GM19455 (cell line): ENCODE measurements at regions not wholly inside any gene's neighbourhood (a gene's known extent, or its start where the extent isn't known, plus 50 kb on each side); places are given as distances from the start of the nearest gene placed in this dataset.

Experiments
- ATAC-seq: cut with Tn5 transposase; IDR thresholded peaks from one replicate; pipeline ENCODE4 v1.9.1; 2021; ENCODE audit not compliant: unreplicated experiment

DNA sequence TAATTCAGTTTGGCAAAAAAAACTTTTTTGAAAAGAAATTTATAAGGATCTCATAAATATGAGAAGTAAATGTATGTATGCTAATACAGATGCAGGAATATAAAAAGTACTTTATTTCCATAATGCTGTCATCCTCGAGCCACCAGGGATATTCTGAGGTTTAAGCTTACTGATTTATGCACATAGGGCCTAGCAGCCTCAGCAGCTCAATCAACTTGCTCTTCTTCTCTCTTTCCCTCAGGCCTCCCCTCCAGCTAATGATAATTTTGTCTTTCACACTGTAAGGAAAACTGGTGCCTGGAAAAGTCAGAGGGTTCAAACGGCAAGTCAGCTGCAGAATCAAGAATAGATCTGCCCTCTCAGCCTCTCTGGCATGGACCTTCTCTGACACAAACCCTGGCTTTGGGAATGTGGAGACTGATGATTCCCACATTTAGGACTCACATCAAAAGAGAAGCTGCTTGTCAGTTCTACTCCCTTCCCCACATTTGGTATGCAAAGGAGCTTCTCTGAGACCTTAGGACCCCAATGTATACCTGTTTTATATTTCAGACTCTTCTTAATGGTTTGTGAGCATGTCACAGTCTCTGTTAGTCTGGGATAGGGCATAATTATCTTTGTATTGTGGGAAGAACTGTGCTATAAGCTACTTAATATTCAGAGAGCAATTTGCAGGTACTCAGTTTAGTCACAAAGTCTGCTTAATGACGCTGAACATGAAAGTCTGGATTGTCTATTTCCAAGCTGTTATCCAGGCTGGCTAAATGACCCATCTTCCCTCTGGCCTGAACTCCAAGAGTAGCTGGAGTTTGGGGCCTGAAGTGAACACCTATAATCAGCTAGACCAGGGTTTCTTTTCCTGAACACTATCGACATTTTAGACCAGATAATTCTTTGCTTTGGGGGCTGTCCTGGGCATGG is 52.1 kb upstream of the DIPK1A start:
- no peak for ATAC-seq

DNA sequence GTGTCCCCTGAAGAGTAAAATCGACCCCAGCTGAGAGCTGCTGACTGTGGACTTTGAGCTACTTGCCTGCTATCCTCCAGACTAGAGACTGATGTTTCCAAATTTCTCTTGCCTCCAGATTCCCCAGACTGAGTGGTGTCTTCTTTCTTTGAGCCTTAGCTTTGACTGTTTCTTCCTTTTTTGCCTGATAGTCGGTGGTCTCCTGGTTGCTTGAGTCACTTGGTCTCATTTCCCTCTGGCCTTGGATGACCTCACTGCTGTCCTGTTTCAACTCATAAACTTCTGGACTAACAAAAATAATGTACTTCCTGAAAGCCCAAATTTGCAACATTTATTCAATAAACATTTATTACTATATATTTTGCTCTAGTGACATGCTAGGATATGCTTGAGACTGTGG is 52.9 kb upstream of the DIPK1A start:
- no peak for ATAC-seq

DNA sequence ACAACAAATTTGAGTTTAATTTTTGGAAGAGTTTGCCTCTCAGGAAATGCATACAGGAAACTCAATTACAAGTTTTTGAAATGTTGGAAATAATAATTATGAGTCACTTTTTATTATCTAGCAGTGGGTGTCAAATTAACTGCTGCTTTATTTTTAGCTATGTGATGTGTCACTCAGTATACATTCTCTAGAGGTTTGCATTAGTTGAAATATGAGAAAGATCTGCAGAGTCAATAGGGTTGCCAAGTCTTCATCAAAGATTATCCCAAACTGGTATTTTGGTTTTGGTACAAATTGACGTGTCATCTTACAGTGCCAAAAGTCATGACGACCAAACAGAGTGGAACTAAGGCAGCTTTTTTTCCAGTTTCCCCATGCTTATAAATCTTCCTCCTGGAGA is 54.3 kb upstream of the DIPK1A start:
- ATAC-seq, result no peak

DNA sequence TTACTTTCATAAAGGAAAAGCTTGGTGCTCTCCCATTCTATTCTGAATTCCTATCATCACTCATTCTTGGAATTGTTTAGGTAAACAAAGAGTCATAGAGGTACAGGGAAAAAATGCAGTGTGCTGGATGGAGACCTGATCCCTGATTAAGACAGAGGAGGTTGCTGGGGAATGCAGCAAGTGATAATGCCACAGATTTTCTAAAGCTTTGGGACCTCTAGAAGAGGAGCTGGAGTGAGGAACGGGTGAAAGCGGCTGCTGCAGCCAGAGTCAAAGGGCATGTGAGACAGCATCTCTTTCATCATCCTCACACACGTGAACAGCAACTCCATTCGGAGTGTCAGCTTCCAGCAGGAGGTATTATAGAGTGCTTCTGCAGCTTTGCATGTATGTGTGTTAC is 54.9 kb upstream of the DIPK1A start:
- no peak for ATAC-seq

DNA sequence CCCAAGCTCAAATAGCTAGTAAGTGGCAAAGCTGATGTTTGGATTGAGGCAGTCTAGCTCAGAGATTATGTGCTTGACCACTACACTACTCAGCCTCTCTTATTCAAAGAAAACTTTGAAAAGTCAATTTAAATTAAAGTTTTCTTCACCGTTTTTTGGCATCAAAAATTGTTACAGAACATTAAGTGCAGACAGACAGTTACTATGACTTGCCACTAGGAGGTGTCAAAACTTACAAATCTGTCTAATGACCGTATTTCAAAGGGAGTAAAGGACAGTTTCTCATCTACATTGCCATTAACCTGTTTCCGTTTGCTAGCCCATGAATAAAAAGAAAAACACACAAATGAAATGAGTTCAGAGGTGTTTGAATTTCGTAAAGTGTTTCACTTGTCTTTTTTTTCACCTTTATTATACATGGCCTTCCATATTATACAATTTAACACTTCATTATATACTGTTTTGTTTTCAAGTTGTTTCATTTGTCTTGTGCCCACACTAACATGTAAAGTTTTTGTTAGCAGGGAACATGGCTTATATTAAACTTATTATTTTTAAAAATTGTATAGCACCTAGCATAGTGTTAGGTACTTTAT is 57.4 kb upstream of the MTF2 start:
- ATAC-seq, result peak; percentile 64

DNA sequence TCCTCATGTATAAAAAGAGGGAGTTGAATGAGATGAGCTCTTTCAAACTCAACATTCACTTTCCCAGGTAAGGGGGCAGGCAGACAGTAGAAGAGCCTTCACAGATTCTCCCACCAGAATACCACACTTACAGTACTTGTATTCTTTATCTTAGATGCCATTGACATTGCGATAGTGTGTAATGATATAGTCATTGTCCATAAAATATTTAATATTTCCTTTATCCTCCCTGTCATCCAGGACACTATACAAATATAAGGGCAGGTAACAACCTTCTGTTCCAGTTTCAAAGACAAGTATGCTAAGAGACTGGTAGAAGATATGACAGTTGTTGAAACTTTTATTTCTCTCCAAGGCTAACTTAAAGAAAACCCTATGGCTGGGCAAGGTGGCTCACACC is 56.5 kb upstream of the MTF2 start:
- no peak for ATAC-seq

DNA sequence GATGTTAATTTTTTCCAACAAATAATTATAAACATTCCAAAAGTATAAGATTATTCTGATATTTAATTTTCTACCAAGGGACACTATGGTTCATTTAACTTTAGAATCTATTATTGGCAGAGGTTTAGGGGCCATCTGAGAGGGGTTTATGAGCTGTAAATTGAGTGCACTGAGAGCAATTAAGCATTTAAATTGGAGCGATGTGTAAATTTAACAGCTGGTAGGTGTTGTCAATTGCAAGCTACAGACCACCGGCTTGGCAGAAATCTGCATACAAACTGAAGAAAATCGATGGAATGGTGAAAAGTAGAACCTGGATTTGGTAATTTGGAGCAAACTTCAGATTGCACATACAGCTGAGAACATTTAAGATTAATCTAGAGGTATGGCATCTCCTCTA is 55.8 kb upstream of the MTF2 start:
- no peak for ATAC-seq

DNA sequence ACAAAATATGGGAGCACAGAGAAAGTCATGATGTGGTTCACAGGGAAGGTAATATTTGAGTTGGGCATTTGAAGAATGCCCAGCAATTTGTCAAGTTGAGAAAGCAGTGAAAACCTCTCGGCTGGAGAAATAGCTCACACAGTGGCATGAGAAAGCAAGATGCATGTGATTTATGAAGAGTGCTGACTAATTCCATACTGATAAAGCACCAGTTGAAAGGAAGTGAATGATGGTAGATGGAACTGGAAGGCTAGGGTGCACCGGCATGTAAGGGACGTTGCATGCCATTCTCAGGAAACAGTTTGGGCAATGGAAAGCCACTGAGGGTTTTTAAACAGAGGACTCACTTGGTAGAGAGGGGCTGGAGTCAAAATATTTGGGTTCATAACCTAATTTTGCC is 53.5 kb upstream of the MTF2 start:
- no peak for ATAC-seq

DNA sequence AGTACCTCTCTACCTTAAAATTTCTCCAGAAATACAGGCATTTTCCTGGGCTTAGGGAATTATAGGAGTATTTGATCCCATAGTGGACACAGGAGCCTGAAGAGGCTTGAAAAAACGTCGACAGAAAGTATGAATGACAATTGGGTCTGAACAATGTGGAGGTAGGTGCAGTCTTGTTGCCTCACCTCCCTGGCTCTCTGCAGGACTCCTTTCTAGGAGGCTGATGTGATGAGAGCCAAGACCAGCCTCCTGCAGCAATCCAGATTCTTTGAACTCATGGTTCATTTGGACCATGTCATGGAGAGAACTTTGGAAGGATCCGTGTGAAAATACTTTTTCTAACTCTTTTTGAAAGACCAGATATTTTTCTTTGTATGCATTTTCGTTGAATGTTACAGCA is 50.5 kb upstream of the MTF2 start:
- no peak for ATAC-seq
